GM21786 (cell line): ENCODE measurements at regions not wholly inside any gene's neighbourhood (a gene's known extent, or its start where the extent isn't known, plus 50 kb on each side); places are given as distances from the start of the nearest gene placed in this dataset.
"Not testable (repeated sequence)": the region's sequence is repeated elsewhere in the genome, so short reads cannot be mapped to it uniquely, and the experiment has no call there.

Experiments used
- ATAC-seq: cut with Tn5 transposase; IDR thresholded peaks from one replicate; pipeline ENCODE4 v1.9.1; 2021; ENCODE audit not compliant: unreplicated experiment

DNA sequence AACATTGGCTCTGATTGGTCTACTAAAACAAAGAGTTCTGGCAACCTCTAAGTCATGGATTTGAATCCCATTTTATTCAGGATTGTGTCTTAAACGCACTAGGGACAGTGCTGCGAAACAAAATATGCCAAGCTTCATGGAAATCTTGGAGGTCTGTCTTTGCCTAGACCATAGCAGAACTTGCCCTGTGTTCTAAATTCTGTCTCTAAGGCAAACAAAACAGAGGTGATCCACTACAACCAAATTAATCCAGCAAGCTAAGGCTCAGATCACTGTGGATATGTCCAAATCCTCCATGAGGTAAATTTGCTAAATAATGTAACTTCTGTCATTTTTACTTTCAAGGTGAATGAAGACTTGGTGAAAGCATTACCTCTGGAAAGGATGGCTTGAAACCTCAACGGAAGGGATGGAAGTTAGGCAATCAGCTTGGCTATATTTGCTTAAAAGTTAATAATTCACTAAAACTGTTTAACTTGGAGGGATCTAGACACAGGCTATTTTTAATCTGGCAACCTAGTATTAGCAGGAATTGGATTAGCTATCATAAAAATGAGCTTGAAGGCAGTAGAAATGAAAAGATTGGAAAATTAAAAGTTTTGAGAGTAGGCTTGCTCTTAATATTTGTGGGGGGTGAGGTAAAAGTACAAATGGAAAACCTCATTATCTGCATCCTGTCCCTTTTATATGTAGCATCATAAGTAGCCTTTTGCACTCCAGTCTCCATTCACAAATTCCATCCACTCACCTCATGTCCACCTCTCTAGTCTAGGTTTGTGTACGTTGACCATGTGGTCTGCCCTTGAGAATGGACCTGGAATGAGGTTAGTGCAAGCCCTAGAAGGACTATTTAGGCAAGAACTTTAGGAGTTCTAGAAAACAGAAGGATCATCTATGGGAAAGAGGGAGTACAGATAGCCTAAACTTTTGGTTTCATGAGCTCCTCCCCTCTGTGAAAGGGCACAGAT lies 176.2 kb downstream of the SMC2 start:
- no peak for ATAC-seq

DNA sequence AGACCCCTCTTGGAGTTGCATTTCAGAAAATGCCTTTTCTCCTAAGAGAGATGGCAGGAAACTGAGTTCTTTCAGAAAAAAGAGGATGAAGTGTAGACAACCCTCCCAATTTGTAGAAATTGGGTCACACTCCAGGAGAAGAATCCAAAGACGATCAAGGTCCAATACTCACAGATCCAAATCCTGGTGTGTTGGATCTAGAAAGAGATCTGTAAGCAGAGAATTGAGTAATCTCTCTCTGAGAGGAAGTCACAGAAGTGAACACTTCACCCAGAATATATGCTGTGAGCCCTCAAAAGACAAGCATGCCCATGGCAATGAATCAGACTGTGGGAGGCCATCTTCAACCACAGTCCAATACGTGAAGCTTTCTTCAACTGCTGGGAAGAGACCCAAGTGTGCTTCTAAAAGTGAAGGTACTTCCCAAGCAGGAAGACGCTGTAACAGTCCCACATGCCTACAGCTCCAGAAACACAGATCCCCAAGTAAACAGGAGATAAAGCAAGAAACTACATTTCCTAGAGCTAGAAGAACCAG lies 182.7 kb downstream of the SMC2 start:
- ATAC-seq, result no peak

DNA sequence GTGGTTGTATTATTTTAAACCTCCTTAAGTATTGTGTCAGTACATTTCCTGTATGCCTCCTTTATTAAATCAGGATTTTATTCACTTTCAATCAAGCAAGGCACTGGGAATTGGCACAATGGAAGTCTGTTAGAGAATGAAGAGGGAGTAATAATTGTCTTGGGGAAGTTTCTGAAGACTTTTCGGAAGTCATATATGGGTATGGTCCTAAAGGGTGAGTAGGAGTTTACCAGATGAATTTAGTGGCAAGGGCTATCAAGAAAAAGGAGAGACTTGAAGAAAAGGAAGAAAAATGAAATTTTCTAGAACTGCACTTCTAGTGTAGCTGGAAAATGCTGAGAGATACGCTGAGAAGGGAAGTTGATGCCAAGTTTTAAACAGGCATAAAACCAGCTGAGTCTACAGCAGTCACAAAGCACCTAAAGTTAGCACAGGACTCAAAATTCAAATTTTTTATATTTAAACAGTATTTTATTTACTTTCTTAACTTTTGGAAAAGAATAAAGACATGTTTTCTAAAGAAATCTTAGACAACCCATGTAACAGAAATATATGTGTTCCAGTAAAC lies 184.9 kb downstream of the SMC2 start:
- no peak for ATAC-seq

DNA sequence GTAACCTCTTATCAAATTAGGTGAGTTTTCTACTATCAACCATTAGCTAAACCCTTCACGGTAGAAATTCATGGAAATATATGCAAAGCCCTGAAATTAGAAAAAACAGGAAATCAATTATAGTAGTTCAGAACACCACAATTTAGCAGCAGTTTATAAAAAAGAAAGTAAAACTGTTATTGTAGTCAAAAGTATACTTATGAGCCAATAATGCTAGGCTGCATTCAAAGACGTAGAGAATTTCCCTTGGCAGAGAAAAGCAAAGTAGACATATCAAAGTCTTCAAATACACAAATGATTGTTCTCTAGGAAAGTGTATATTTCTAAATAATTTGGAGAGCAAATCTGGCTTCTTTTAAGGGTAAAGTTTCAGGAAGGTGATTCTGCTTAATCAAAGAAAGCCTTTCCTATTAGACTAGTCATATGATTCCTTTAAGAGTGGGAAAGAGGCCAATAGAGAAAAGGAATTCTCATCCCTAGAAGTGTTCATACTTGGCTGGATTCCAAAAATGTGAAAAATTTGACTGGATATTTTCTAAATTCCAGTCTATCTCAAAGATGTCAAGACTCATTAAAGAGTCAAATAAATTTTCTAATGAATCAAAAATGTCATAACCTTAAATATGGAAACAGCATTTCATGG lies 185.5 kb downstream of the SMC2 start:
- no peak for ATAC-seq

DNA sequence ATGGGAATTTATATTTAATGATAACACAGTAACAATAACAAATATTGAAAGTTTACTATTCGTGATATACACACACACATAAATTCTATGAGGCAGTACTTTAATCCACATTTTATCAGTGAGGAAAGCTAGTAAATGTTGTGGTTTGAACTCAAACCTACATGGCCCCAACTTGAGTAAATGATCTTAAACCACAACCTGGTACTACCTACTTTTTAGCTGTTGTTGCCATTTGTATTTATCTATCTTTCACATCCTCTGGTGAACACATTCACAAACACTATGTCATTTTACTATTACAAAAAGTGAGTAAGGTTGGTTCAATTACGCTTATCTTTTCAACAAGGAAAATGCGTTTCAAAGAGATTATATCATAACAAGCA lies 186.1 kb downstream of the SMC2 start:
- ATAC-seq, result no peak

DNA sequence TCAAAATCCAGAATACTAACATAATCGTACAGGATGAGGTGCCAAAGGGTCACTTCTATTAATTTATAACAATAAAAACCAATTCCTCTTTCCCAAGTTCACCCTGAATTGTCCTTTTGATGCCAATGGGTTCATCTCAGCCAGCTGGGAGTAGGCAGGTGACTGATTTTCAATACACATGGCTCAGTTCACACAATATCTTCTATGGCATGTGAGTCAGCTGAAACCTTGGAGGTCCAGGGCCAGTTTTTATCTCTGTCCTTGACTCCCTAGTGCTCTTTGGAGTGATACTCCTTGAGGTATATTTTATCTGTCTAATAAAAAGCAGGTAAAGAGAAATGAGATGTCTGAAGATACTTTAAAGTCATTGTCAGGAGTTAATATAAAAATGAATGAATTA lies 186.6 kb downstream of the SMC2 start:
- ATAC-seq, result no peak

DNA sequence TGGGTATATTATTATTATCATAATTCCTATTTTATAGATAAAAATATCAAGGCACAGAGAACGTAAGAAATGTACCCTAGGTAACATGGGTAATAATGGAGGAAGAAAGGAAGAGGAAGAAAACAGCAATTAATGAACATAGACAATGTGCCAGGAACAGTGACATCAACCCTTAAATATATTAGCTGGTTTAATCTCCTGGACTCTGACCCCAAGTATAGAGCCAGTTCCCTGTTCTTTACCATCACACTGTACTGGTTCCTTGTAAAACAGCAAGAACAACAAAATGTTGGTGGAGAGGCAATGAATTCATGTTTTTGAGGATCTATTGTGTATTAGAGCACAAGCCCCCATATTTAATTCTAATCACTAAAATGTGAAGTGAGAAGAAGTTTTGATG lies 192.1 kb downstream of the SMC2 start:
- ATAC-seq, result no peak

DNA sequence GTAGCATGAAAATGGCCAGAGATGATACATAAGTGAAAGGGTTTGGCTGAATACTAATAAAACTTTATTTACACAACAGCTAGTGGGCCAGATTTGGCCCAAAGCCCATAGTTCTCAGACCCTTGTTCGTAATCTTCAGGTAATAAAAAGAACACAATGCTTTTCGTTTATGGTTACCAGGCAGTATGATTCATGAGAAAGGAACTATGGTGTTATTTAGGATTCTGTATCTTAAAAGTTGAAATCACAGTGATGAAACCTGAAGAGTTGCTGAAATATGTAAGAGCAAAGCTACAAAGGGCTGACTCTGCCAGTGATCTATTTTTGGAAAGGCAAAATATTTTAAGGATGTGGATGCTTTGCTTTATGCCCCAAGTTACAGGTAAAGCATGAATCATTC lies 192.7 kb downstream of the SMC2 start:
- ATAC-seq, result no peak

DNA sequence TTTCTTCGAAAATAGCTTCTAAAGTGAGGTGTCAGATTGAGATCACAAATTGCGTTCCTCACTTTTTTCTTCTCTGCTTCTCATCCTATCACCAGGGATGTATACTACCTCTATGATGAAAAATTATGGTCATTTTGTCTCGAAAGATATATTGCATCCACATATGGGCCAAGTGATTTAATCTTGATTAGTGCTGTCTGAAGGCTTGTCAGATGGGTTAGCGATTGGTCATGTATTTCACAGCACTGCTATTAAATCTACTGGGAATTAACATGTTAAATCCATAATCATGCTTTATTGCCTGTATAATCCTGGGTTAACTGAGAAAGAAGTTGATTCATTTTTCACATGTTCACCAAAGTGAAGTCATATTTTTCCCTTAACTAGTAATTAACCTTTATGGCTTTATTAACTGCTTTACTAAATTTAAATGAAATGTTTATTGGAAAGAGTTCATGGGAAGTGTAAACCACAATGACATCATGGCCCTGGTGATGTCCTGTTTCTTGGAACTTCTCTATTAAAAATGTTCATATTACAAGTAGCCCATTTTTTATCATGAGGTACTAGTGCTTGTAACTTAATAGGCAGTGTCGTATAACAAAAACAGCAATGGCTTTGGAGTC lies 193.3 kb downstream of the SMC2 start:
- ATAC-seq, result no peak

DNA sequence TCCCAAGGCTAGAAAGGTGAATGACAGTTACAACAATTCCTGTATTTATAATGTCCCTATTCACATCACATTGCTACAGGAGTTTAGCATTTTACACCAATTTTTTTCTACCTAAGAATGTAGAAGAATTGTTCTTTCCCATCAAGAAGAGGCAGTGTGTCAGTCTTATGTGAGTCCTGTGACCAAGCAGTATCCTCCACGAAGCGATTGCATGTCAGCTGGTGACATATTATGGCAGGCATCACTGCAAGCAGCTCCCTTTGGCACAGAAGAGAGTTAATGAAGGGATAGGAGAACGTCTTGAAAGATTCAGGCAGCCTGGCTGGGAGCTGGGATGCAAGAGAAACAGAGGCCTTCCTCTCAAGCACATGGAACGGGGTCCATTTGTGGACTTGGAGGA lies 199.8 kb downstream of the SMC2 start:
- ATAC-seq, result no peak

DNA sequence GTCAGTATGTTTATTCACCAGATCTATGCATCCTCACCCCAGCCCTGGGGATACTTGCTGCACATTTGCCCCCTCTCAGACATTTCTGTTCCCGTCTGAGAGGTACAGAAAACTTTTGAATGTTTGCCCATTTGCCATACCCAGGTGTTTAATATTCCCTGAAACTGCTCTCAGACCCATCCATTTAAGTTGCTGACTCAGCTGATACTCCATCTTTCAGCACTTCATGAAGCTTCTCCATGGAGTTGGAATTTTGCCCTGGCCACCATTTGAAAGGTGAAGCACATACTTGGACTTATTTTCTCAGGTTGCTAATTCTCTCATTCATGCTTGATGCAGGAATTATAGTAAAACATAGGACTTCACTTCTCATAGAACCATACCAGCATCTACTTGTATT lies 203.9 kb upstream of the OR13F1 start:
- no peak for ATAC-seq

DNA sequence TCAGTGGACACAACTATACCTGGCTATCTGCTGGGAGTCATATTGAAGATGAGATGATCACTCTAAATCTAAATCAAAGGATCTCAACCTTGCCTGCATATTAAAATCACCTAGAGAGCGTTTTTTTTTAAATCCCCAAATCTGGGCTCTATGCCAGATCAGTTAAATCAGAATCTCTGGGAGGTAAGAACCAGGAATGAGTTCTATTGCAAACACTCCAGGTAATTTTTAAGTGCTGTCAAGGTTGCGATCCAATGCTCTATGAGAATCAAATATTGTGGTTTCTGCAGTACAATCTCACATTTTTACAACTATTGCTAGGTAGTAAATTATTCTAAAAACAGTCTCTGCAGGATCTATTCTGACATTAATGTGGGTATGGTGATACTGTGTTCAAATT lies 202.3 kb upstream of the OR13F1 start:
- no peak for ATAC-seq

DNA sequence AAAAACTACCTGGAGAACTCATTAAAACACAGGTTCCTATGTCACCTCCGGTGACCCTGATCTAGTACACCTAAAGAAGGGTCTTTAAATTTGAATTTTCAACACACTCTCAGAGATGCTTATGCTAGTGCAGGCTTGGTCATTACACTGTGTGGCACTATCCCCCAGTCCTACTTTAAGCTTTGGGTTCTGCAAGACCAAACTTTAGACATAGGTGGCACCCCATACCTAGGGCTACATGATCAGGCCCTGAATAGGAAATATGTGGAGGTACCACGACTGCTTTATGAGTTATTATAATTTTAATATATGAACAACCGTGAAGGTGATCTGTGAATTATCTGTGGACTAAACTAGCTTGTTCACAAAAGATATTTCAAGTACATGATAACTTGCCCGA lies 201.3 kb upstream of the OR13F1 start:
- ATAC-seq, result no peak

DNA sequence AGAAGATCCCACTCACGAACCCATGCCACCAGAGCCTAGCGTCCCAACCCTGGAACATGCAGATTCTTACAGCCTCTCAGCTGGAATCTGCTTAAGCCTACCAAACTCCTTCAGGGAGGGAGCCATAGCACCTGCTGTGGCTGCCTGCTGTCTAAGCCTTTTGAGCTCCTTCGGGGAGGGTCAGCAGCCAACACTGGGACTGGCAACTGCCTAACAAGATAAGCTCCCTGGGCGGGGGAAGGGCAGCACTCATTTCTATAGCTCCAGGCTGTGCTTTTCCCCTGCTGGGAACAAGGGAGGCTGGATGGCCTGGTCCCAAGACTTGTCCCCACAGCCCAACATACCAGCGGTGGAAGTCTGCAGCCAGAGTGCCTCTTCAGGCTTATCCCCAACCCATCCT lies 199.1 kb upstream of the OR13F1 start:
- ATAC-seq, result no peak

DNA sequence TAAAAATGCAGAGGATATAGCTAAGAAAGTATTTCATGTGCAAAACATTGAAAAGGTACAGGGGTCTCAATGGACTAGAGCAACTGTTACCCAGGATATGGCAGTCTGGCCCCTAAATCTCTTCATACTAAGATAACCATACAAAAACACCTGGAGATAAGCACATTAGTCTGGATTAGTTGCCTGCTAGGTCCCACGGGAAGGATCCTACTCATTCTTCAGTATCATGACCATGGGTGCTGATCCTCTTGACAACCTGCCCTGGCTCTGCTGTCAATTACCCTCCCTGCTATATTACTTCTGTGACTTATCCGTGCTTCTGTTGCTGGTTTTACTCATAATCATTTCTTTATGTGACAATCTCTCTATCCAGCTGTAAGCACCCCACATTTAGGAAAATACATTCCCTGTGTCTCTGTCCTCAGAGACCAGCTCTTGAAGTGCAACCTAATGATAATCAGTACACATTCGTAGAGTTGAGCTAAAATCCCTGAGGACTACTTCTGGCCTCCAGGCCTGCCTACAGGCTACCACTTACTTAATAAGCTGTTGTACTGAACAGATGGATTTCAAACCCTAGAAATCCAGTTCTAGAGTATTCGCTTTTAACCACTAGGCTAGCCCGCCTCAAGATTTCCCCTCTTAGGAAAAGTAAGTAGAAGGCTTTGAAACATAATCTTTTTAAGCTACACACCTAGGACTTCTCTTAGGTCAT lies 190.5 kb upstream of the OR13F1 start:
- no peak for ATAC-seq

DNA sequence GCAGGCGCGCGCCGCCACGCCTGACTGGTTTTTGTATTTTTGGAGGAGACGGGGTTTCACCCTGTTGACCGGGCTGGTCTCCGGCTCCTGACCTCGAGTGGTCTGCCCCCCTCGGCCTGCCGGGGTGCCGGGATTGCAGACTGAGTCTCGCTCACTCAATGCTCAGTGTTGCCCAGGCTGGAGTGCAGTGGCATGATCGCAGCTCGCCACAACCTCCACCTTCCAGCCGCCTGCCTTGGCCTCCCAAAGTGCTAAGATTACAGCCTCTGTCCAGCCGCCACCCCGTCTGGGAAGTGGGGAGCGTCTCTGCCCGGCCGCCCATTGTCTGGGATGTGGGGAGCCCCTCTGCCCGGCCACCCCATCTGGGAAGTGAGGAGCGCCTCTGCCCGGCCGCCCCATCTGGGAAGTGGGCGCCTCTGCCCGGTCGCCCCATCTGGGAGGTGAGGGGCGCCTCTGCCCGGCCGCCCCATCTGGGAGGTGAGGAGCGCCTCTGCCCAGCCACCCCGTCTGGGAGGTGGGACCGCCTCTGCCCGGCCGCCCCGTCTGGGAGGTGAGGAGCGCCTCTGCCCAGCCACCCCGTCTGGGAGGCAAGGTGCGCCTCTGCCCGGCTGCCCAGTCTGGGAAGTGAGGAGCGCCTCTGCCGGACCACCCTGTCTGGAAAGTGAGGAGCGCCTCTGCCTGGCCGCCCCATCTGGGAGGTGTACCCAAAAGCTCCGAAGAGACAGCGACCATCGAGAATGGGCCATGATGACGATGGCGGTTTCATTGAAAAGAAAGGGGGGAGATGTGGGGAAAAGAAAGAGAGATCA lies 187.7 kb upstream of the OR13F1 start:
- not testable (repeated sequence) for ATAC-seq

DNA sequence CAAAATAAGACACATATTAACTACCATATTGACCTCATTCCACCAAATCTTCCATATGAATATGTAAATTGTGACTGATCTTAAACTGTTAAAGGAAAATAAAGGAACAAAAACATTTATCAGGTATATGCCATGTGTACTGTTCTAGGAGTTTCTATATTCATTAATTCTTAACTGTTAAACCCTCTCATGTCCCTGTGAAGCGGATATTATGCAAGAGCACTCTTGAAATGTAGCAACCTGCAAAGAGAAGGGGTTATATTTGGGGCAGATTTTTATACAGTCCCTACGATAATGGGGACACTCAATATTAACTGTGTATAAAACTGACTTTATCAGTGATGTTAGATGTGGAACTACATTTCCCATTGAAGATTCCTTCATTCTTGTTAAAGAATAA lies 184.9 kb upstream of the OR13F1 start:
- ATAC-seq, result no peak

DNA sequence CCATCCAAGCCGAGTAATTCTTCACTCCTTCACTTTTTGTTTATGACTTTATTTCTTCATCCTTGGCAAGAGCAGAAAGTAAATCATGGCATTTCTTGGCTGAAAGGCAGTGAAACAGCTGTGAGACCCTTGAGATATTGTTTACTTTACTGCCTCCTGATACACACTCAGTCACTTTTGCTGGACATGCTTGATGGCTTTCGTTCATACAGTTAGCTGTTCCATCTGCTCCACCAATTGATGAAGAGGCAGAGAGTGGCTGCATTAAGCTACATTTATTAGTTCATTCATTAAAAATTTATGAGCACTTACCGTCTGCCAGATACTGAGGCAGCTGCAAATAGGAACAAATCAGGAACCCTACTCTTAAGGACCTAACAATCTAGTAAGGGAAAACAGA lies 184.4 kb upstream of the OR13F1 start:
- no peak for ATAC-seq

DNA sequence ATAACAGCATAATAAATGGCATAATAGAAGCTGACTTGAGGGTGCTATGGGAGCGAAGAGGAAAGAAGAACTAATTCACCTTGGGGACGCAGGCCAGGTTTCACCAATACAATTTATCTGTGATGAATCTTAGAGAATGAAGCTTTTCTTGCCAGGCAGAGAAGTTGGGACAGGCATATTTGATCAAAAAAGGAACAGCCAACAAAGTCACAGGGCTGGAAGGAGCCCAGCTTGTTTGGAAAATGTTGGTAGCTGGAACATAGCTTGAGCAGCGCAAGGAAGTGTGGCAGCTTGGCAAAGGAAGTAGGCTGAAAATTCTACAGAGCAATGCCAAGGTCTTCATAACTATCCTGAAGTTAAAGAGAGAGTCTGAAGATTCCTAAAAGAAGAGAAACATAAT lies 181.5 kb upstream of the OR13F1 start:
- ATAC-seq, result no peak
